HL-60 (cell line): ENCODE measurements at regions not wholly inside any gene's neighbourhood (a gene's known extent, or its start where the extent isn't known, plus 50 kb on each side); places are given as distances from the start of the nearest gene placed in this dataset.

Source experiments
- DNase-seq, 2 experiments: peaks; one replicate each; pipeline ENCODE4 v3.0.0-alpha.2; 2010 to 2020; ENCODE audit warnings: low read depth in 1 of 2, low spot score in 1 of 2
- H3K27ac ChIP-seq: fragments of 250-450 bp; sonication (Bioruptor Pico); replicated peaks from 2 replicates; pipeline ENCODE4 v1.5.1; 2020; ENCODE audit warnings: mild to moderate bottlenecking, moderate library complexity
- H3K27me3 ChIP-seq: fragments of 250-450 bp; sonication (Bioruptor Pico); 2 replicates; pipeline ENCODE4 v1.5.1; 2021; ENCODE audit warnings: mild to moderate bottlenecking, moderate library complexity; ENCODE audit not compliant: insufficient read depth, poor library complexity, severe bottlenecking
- H3K4me3 ChIP-seq: replicated peaks from 2 replicates; pipeline ENCODE4 v1.5.1; 2011; ENCODE audit warnings: mild to moderate bottlenecking, control low read depth, low read length; ENCODE audit not compliant: insufficient read depth
- CTCF ChIP-seq: IDR thresholded peaks from one replicate; pipeline ENCODE4 v1.5.1; 2011; ENCODE audit warnings: low read length, control low read depth, inconsistent platforms; ENCODE audit not compliant: insufficient read depth
- GABPA ChIP-seq: IDR thresholded peaks from 2 replicates; pipeline ENCODE4 v1.6.1; 2012; ENCODE audit warnings: low read depth
- POLR2AphosphoS5 ChIP-seq: IDR thresholded peaks from 2 replicates; pipeline ENCODE4 v1.6.1; 2012; ENCODE audit warnings: low read depth
- REST ChIP-seq: IDR thresholded peaks from 2 replicates; pipeline ENCODE4 v1.6.1; 2012; ENCODE audit warnings: low read depth; ENCODE audit not compliant: insufficient replicate concordance
- SPI1 ChIP-seq: IDR thresholded peaks from 2 replicates; pipeline ENCODE4 v1.6.1; 2012; ENCODE audit warnings: low read depth, mild to moderate bottlenecking, borderline replicate concordance

GRCh38 chr12:118714051-118714460 is 267.3 kb upstream of the SRRM4 start:
- DNase-seq = peak; percentile 28 to 77

GRCh38 chr12:118714500-118714899 is 266.8 kb upstream of the SRRM4 start:
- no peak overlapping the region for H3K4me3 ChIP-seq
- no peak for TF ChIP-seq REST
- TF ChIP-seq GABPA = no peak
- TF ChIP-seq CTCF = no peak
- TF ChIP-seq SPI1 = no peak
- TF ChIP-seq POLR2AphosphoS5 = no peak
- H3K27me3 ChIP-seq = no peaks in the 10 kb centered on the region
- no peak for DNase-seq
- no peak overlapping the region for H3K27ac ChIP-seq

More at GRCh38 chr12:118714051-118714460, 267.3 kb upstream of the SRRM4 start:
- H3K4me3 ChIP-seq = no peak overlapping the region
- no peaks in the 10 kb centered on the region for H3K27me3 ChIP-seq
- TF ChIP-seq CTCF = peak; percentile 29
- TF ChIP-seq GABPA = peak; percentile 55
- no peak for TF ChIP-seq REST
- no peak overlapping the region for H3K27ac ChIP-seq

- no peak for DNase-seq
- Histone ChIP-seq H3K27ac (no peak overlapping the region), H3K4me3 (no peak overlapping the region), H3K27me3 (no peaks in the 10 kb centered on the region)
- TF ChIP-seq REST (no peak), POLR2AphosphoS5 (no peak), CTCF (no peak), SPI1 (no peak), GABPA (no peak)
Measured at GRCh38 chr12:118715647-118716046, 265.7 kb upstream of the SRRM4 start.
